GM21786 (cell line): ENCODE measurements at regions not wholly inside any gene's neighbourhood (a gene's known extent, or its start where the extent isn't known, plus 50 kb on each side); places are given as distances from the start of the nearest gene placed in this dataset.

ENCODE experiments used
- ATAC-seq: cut with Tn5 transposase; IDR thresholded peaks from one replicate; pipeline ENCODE4 v1.9.1; 2021; ENCODE audit not compliant: unreplicated experiment

- no peak for ATAC-seq
Observed at GRCh38 chr10:3433988-3434387, 261.4 kb upstream of the PITRM1 start.

GRCh38 chr10:3433131-3433530 is 260.5 kb upstream of the PITRM1 start:
- no peak for ATAC-seq

DNA sequence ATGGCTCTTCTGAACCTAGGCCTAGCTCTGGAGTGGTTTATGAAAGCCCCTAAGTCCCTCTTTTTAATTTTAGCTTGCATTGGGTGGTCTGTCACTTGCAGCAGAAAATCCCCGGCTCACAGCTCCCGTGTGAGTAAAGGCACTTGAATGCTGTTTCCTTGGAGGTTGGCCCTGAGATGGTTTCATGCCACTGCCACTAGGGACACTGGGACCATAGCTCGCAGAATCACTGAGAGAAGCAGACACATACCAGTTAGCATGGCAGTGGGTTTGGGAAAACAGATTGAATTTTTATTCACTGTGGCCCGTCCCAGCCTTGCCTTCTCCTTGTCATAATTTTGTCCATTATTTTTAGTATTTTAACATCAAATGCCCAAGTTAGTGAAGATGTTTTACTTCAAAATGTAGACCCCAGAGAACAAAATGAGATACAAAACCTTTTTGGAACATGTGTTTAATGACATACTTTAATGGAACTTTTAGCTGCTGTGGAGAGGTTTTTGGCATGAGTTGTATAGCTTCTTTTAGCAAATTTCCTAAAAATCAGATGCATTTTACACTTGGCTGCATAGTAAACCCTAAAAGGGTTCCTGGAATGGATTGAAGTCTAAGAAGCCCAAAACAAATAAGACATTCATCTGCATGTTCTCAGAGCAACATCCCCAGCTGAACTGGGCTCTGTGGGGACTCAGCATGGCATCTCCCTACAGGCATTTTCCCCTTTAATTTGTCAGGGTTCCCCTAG is 259.7 kb upstream of the PITRM1 start:
- ATAC-seq: no peak

DNA sequence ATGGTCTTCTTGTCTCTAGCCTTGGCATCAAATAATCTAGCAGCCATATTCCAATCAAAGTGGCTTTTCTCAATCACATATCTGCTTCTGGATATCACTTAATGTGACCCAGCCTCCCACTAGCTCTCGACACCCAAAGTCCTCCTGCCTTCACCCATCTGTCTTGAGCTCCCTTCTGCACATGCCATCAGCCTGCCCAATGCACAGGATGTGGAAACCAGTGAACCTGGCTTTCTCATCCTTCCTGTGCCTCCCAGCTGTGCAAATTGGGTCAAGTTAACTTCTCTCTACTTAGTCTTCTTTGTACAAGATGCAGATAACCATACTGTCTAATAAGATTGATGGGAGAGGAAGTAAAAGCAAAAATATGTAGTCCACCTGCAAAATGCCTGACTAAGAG is 257.9 kb upstream of the PITRM1 start:
- no peak for ATAC-seq

DNA sequence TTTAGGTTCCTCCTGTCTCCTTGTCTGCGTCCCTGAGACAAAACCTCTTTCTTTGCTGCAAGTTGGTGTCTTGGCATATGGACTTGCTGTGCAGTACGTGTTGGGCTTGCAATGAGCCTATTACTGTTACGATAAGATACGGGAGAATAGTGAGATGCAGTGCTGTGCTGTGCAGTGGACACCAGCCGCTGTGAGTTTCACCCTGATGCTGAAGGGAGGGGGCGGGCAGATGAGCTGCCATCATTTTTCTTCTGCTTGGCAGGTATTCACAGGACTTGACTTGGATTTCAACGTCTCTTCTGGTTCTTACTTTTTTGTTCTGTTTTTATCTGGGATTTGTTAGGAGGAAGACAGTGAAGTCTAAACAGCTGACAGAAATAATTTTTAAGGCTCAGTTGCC is 257.1 kb upstream of the PITRM1 start:
- ATAC-seq: no peak

GRCh38 chr10:3428826-3429225 is 256.2 kb upstream of the PITRM1 start:
- ATAC-seq: no peak

GRCh38 chr10:3427950-3428354 is 255.4 kb upstream of the PITRM1 start:
- ATAC-seq: no peak

DNA sequence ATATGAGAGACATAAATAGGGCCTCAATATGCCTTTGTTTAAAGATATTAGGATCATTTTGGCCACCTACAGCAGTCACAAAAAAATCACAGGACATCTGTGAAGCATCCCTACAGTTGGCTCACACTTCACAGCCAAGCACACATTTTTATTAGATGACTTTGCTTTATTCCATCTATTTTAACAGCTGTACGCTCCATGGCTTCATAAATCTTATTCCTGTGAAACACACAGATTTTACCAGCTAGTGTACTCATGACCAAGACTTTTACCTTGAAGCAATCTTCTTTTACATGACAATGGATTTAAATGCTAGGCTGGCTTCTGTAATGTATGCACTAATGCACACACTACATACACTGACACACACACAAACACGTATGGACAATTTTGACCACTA is 254.8 kb upstream of the PITRM1 start:
- ATAC-seq: no peak

GRCh38 chr10:3426190-3426845 is 253.7 kb upstream of the PITRM1 start:
- no peak for ATAC-seq

DNA sequence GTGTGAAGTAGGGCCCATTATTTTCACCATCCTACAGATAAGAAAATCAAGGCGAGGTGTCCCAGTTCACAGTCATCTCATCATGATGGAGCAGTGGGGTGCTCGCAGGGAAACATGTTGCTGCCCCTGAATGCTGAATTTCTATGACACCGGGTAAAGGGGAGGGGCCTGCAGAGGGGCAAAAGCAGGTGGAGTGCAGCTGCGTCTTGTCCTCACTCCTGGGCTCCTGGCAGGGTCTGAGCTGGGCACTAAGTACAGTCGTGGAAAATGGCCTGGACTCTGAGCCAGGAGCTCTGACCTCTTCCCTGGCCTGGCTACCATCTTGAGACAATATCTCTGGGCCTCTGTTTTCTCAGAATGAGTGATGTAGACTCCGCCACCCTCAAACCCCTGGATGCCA is 253.1 kb upstream of the PITRM1 start:
- ATAC-seq: no peak

DNA sequence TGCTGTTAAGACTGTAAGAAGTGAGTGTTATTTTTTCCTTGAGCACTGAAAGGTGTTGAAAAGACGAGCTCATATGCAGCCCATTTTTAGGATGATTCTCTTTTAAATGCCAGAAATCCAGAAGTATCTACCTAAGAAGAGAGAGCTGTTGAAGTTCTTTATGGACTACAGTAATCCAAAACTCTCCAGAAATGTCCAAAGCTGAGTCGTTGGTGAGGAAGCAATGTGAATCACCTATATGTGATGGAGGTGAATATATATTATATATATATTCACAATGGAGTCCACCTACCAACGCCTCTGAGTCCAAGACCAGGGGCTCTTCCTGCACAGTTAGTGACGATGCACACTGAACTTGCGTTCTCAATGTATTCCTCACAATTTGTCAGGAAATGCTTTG is 252.7 kb upstream of the PITRM1 start:
- ATAC-seq: no peak

DNA sequence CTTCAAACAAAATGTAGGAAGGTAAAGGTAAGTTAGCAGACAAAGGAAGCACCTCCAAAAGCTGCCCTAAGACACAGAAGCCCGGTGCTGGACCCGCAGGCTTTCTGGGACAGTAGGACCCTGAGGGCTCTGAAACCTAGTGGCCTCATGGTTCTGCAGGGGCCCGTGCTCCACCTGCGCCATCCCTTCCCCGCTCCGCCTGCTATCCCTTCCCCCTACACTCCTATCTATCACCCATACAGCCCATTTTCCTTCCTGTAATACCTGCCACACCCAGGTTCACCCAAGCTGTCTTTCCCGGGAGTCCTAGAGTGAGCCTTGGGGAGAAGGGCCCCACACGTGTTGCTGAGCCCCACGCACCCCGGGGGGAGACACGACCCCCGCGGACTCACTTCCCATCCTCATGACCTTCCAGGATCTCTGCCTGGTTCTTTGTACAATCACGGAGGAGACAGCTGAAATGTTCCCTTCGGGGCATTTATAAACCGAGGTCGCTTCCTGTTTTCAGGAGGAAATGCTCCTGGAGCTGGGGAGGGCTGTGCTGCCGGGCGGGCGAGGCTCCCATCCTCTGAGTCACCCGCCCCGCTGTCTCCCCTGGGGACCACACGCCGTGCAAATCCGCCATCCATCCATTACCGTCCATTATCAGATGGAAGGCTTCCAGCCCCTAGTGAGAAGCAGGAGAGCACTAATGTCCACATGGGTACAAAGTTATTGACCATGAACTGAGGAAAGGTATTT is 251.7 kb upstream of the PITRM1 start:
- no peak for ATAC-seq

- no peak for ATAC-seq
Observed at GRCh38 chr10:3423384-3423783, 250.8 kb upstream of the PITRM1 start.

DNA sequence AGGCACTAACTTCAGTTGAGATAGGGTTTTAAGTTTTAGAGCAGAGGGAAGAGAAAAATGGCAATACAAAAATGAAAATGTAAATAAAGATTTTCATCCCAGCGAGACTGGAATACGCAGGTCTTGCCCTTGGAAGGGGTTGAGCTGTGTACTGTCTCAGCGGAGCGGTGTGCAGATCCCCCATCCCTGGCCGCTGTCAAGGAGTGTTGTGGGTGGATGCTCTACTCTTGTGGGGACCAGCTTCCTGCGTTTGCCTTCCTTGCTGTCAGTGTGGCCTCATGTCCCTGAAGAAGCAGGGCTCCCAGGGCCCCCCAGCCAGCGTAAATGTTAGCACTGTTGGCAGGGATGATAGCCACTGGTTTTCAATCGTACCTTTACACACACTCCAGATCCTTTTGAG is 249.7 kb upstream of the PITRM1 start:
- ATAC-seq: no peak

DNA sequence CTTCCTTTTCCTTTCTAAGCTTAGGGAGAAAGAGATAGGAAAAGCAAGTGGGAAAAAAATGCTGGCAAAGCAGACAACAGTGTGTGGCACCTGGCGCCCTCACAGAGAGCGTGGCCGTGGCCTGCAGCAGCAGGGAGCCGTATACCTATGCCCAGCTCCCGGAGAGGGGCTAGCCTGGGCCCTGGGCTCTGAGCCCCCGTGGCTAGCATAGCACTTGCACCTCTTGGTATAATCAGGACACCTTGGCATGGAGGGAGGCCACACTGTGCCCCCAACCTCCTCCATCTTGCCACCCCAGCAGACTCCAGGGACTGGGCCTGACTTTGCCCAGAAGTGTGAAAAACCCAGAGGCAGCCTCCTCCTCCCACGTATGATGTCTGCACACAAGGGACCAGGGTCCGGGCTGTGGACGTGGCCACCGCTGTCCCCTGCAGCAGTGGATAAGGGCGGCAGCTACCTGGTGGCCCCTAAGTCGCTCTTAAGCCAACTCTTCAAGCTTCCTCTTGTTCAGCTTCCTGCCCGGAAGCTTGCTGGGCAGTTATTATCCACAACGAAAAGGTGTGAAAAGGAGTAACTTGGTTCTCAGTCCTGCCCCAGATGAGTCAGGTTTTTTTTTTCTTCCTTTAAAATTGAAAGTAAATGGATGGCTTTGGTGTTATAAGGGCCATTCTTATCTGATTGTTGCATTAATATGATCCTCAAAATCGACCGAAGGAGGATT is 249.1 kb upstream of the PITRM1 start:
- ATAC-seq: no peak

DNA sequence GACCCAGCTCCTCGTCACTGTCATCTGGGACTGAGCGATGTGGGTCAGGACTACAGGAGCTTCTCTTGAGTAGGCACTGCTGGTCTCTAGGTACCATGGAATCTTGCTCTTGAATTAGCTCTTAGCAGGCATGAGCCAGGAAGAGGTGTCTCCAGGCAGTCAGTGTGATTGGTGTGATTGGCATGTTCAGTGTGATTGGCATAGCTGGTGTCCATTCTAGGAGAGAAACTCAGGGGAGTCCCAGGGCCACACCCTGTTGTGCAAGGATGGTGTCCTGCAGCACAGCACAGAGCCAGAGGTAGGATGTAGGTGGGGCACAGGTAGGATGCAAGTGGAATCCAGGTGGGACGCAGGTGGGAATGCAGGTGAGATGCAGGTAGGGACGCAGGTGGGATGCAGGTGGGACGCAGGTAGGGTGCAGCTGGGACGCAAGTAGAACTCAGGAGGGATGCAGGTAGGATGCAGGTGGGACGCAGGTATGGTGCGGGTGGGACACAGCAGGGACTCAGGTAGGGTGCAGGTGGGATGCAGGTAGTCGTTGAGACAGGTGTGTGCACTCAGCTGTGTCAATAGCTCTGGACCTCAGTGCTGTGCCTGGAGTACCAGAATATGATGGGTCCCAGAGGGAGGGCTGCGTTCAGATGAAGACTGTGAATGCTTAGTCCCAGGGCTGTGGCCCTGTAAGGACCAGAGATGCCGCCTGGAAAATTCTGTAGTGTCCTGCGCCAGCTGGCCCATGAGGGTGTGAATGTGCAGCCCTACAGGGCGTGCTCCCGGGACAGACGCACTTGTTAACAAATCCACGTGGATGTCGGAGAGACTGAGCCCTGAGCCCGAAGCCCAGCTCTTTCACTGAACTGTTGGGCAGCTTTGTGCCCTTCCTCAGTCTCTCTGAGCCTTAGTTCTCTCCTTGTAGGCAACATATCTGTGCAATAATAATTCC is 248.2 kb upstream of the PITRM1 start:
- ATAC-seq: no peak

GRCh38 chr10:3419719-3420495 is 247.3 kb upstream of the PITRM1 start:
- ATAC-seq: no peak

GRCh38 chr10:3418926-3419325 is 246.3 kb upstream of the PITRM1 start:
- no peak for ATAC-seq

- ATAC-seq: no peak
Observed at GRCh38 chr10:3418041-3418754, 245.6 kb upstream of the PITRM1 start.
